K562 (cell line): ENCODE measurements at regions not wholly inside any gene's neighbourhood (a gene's known extent, or its start where the extent isn't known, plus 50 kb on each side); places are given as distances from the start of the nearest gene placed in this dataset.

Source experiments
- ATAC-seq: fragments of 200-7000 bp; cut with Tn5 transposase; 3 replicates; pipeline ENCODE4 v1.9.1; 2020; ENCODE audit warnings: moderate library complexity
- BruUV-seq: library from RNA; stranded (reverse); fragments of 400-500 nt; replicated peaks from 2 replicates; lab custom pipeline; 2021; lab: Mats Ljungman, UMichigan
- CTCF ChIA-PET: fragments of 300-600 bp; formaldehyde crosslinking; extraction: SDS; loops from one replicate; lab custom pipeline; 2021; ENCODE audit warnings: low intra/inter-chr PET ratio; lab: Yijun Ruan, JAX
- POLR2A ChIA-PET: fragments of 300-600, 350-650 bp; sonication (Branson Sonifier 250); formaldehyde crosslinking; extraction: SDS; loops from one replicate; lab custom pipeline; 2021; ENCODE audit warnings: antibody characterized with exemption, inconsistent platforms; lab: Yijun Ruan, JAX
- DNase-seq, 4 experiments: peaks; one replicate each; pipeline versions ENCODE4 v3.0.0 to v3.0.0-alpha.2; 2011 to 2018; ENCODE audit warnings: low spot score in 3 of 4, mixed read lengths in 3 of 4; ENCODE audit errors: extremely low read depth in 1 of 4
- FAIRE-seq: peaks from 2 replicates; lab custom pipeline; 2011; peaks lifted over from hg19 to GRCh38; lab: Jason Lieb, UNC
- H2AFZ ChIP-seq: 2 replicates; pipeline ENCODE4 v1.6.0; 2011; ENCODE audit warnings: low read depth, low read length, control low read depth, inconsistent platforms
- H3K27ac ChIP-seq: fragments of 200-600 bp; 3 replicates; pipeline ENCODE4 v1.8.0; 2011; ENCODE audit warnings: low read depth, mild to moderate bottlenecking, control low read depth, inconsistent platforms, low read length, moderate library complexity, mixed read lengths; ENCODE audit errors: extremely low read depth
- H3K27me3 ChIP-seq, 2 experiments: fragments of 300-600 bp in 1 of 2; 2 replicates in 1 of 2; 3 replicates in 1 of 2; pipeline versions ENCODE4 v1.6.0 to v1.8.0; 2011; ENCODE audit warnings: inconsistent platforms in 2 of 2, low read length in 2 of 2, mild to moderate bottlenecking in 1 of 2, mixed read lengths in 1 of 2, moderate library complexity in 1 of 2; ENCODE audit not compliant: control insufficient read depth in 2 of 2, insufficient read depth in 2 of 2
- H3K36me3 ChIP-seq: fragments of 300-600 bp; 3 replicates; pipeline ENCODE4 v1.8.0; 2011; ENCODE audit warnings: mild to moderate bottlenecking, low read length, inconsistent platforms; ENCODE audit not compliant: control insufficient read depth, insufficient read depth
- H3K4me1 ChIP-seq, 2 experiments: fragments of 200-600 bp in 1 of 2; replicated peaks in 1 of 2; 2 replicates in 1 of 2; 3 replicates in 1 of 2; pipeline versions ENCODE4 v1.5.1 to v1.8.0; 2011; ENCODE audit warnings: inconsistent platforms in 2 of 2, low read length in 2 of 2, mild to moderate bottlenecking in 1 of 2, mixed read lengths in 1 of 2, moderate library complexity in 1 of 2; ENCODE audit not compliant: control insufficient read depth in 2 of 2, insufficient read depth in 2 of 2
- H3K4me2 ChIP-seq: 2 replicates; pipeline ENCODE4 v1.6.1; 2011; ENCODE audit warnings: low read length, control low read depth, inconsistent platforms, mixed read lengths; ENCODE audit not compliant: insufficient read depth
- H3K4me3 ChIP-seq: fragments of 200-600 bp; sonication (generic), shearing (Covaris generic); 2 replicates; pipeline ENCODE4 v1.5.1; 2016; ENCODE audit warnings: control low read depth, inconsistent platforms
- H3K79me2 ChIP-seq: fragments of 200-600 bp; 3 replicates; pipeline ENCODE4 v1.8.0; 2011; ENCODE audit warnings: low read length, inconsistent platforms; ENCODE audit not compliant: control insufficient read depth, insufficient read depth
- H3K9ac ChIP-seq, 2 experiments: 2 replicates each; pipeline versions ENCODE4 v1.6.0 to v1.6.1; 2011; ENCODE audit warnings: low read depth in 2 of 2, low read length in 2 of 2, control low read depth in 1 of 2, inconsistent platforms in 1 of 2, mild to moderate bottlenecking in 1 of 2, mixed read lengths in 1 of 2; ENCODE audit not compliant: insufficient read depth in 1 of 2
- H3K9me1 ChIP-seq: one replicate; pipeline ENCODE4 v1.6.0; 2011; ENCODE audit warnings: inconsistent platforms, mild to moderate bottlenecking, low read length, moderate library complexity; ENCODE audit not compliant: control insufficient read depth, insufficient read depth
- H3K9me3 ChIP-seq: replicated peaks from 2 replicates; pipeline ENCODE4 v1.5.1; 2011; ENCODE audit warnings: low read depth, low read length, inconsistent platforms; ENCODE audit not compliant: control insufficient read depth, insufficient read depth
- H4K20me1 ChIP-seq: replicated peaks from 2 replicates; pipeline ENCODE4 v1.6.1; 2011; ENCODE audit warnings: low read length, inconsistent platforms, mixed read lengths; ENCODE audit not compliant: control insufficient read depth, insufficient read depth
- HSF4 ChIP-seq: fragments of 250-450 bp; sonication (Bioruptor Pico); IDR thresholded peaks from 2 replicates; pipeline ENCODE4 v2.1.2; 2022; ENCODE audit warnings: mild to moderate bottlenecking, moderate library complexity, borderline replicate concordance
- KAT8 ChIP-seq: fragments of 450-650 bp; IDR thresholded peaks from 2 replicates; pipeline ENCODE4 v1.6.1; 2016; ENCODE audit warnings: low read depth, mild to moderate bottlenecking
- ZFX ChIP-seq: sonication (generic); formaldehyde crosslinking; IDR thresholded peaks from 2 replicates; pipeline ENCODE4 v1.8.0; 2022; ENCODE audit warnings: mild to moderate bottlenecking, missing genetic modification reagents, moderate library complexity
- WGBS: fragments of 100-300 bp; shearing (Covaris generic); methylation state at CpG from one replicate; pipeline ENCODE4 v1.1.6; 2016; ENCODE audit warnings: low coverage, mixed read lengths; ENCODE audit not compliant: insufficient coverage; ENCODE audit errors: missing lambda C conversion rate; 5-methylcytosine and 5-hydroxymethylcytosine counted together
- in situ Hi-C: fragments of 300-500 bp; cut with MboI; formaldehyde crosslinking; loops from 4 replicates; pipeline ENCODE4 v1.15.0; 2018; ENCODE audit warnings: inconsistent platforms, mixed read lengths
- intact Hi-C: fragments of 100-400 bp; cut with micrococcal nuclease; formaldehyde crosslinking; loops from 2 replicates; pipeline ENCODE4 v1.14.2; 2022
- TF ChIP-seq, protein P1 (sequence below): sonication (generic); IDR thresholded peaks from 2 replicates; pipeline ENCODE4 v1.6.1; 2016

DNA sequence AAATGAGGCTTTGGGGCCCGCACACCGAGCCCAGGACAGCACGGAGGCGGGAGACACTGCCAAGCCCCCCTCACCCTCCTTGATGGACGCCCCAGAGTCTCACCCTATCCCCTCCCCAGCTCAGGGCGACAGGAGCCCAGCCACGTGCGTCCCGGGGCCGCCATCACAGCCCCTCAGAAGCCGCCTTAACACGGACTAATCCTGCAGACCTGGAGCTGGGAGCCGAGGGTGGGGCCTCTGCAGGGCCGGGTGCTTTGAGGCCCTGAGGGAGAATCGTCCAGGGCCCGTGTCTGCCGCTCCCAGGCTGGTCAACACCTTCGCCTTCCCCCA, 79.7 kb upstream of the FBRSL1 start:
- FAIRE-seq: no peak
- Histone ChIP-seq H3K9me3 (no peaks in the 10 kb centered on the region), H3K27ac (no peak overlapping the region), H4K20me1 (peaks cover 6% of the 10 kb centered on the region; the same call in 1 of the 2 replicates), H3K9me1 (no peaks in the 10 kb centered on the region), H3K4me1 (peaks cover 0 to 50% of the 10 kb centered on the region in 2 experiments; a peak in 2 of 5 replicates), H3K4me2 (no peak overlapping the region), H3K36me3 (no peaks in the 10 kb centered on the region), H3K9ac (no peak overlapping the region), H2AFZ (no peak overlapping the region), H3K27me3 (peaks cover 21 to 52% of the 10 kb centered on the region in 2 experiments; a peak in 4 of 5 replicates), H3K4me3 (no peak overlapping the region), H3K79me2 (no peaks in the 10 kb centered on the region)
- no peak for TF ChIP-seq ZFX (CRISPR knock-in tag)
- TF ChIP-seq HSF4 (CRISPR knock-in tag): no peak
- TF ChIP-seq KAT8: no peak
- TF ChIP-seq, protein P1, sequence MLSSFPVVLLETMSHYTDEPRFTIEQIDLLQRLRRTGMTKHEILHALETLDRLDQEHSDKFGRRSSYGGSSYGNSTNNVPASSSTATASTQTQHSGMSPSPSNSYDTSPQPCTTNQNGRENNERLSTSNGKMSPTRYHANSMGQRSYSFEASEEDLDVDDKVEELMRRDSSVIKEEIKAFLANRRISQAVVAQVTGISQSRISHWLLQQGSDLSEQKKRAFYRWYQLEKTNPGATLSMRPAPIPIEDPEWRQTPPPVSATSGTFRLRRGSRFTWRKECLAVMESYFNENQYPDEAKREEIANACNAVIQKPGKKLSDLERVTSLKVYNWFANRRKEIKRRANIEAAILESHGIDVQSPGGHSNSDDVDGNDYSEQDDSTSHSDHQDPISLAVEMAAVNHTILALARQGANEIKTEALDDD: no peak
- no TSS peak for BruUV-seq
- in situ Hi-C loops (loop anchor here (10.0 kb wide), 1 partner anchor 145 kb away; no protein-coding TSS in a partner anchor), intact Hi-C loops (loop anchor here (10.0 kb wide), 1 partner anchor 255 kb away; no protein-coding TSS in a partner anchor)
- POLR2A ChIA-PET: no interaction called here
- DNase-seq: no peak
- WGBS: 7% methylated on average over 16 of the region's 18 CpGs
- CTCF ChIA-PET: no interaction called here
- no peak for ATAC-seq
